ENCODE measurements at regions not wholly inside any gene's neighbourhood (a gene's known extent, or its start where the extent isn't known, plus 50 kb on each side); places are given as distances from the start of the nearest gene placed in this dataset.

GRCh38 chr3:163971861-163972260 is 1106.4 kb downstream of the SI start:
- no peak for DNase-seq
- no peak overlapping the region for H3K27ac ChIP-seq (replicated peaks)
- H3K4me1 ChIP-seq: no peaks in the 10 kb centered on the region
- H3K27me3 ChIP-seq (ENCODE audit: low read depth): no peaks in the 10 kb centered on the region
- H3K36me3 ChIP-seq: no peaks in the 10 kb centered on the region
- H3K4me3 ChIP-seq: no peak overlapping the region
- no peaks in the 10 kb centered on the region for H3K9me3 ChIP-seq (replicated peaks)
- intact Hi-C loops (cut with micrococcal nuclease): no loop called here
- TF ChIP-seq CTCF (IDR thresholded peaks at IDR 0.05; ENCODE audit: borderline replicate concordance): no peak

GRCh38 chr3:163957072-163957471 is 1121.2 kb downstream of the SI start:
- Histone ChIP-seq H3K27me3 (ENCODE audit: low read depth) (no peaks in the 10 kb centered on the region), H3K9me3 (replicated peaks) (peaks cover 14% of the 10 kb centered on the region), H3K4me3 (no peak overlapping the region), H3K36me3 (no peaks in the 10 kb centered on the region), H3K4me1 (no peaks in the 10 kb centered on the region), H3K27ac (replicated peaks) (no peak overlapping the region)
- no peak for TF ChIP-seq CTCF (IDR thresholded peaks at IDR 0.05; ENCODE audit: borderline replicate concordance)
- DNase-seq: no peak
- intact Hi-C loops (cut with micrococcal nuclease): no loop called here

- Histone ChIP-seq H3K4me1 (no peaks in the 10 kb centered on the region), H3K9me3 (replicated peaks) (peaks cover 5% of the 10 kb centered on the region), H3K4me3 (no peak overlapping the region), H3K27me3 (ENCODE audit: low read depth) (no peaks in the 10 kb centered on the region), H3K36me3 (no peaks in the 10 kb centered on the region), H3K27ac (replicated peaks) (no peak overlapping the region)
- TF ChIP-seq CTCF (IDR thresholded peaks at IDR 0.05; ENCODE audit: borderline replicate concordance): no peak
- intact Hi-C loops (cut with micrococcal nuclease): no loop called here
- DNase-seq: no peak
Observed at GRCh38 chr3:163953526-163953925, 1124.8 kb downstream of the SI start.

GRCh38 chr3:163952499-163952898 is 1125.8 kb downstream of the SI start:
- peaks cover 5% of the 10 kb centered on the region for H3K9me3 ChIP-seq (replicated peaks)
- H3K36me3 ChIP-seq: no peaks in the 10 kb centered on the region
- H3K4me1 ChIP-seq: no peaks in the 10 kb centered on the region
- no peak for TF ChIP-seq CTCF (IDR thresholded peaks at IDR 0.05; ENCODE audit: borderline replicate concordance)
- DNase-seq: no peak
- intact Hi-C loops (cut with micrococcal nuclease): no loop called here
- H3K27ac ChIP-seq (replicated peaks): no peak overlapping the region
- no peak overlapping the region for H3K4me3 ChIP-seq
- H3K27me3 ChIP-seq (ENCODE audit: low read depth): no peaks in the 10 kb centered on the region

- H3K27ac ChIP-seq (replicated peaks): no peak overlapping the region
- peak; percentile 34 for TF ChIP-seq CTCF (IDR thresholded peaks at IDR 0.05; ENCODE audit: borderline replicate concordance)
- H3K4me3 ChIP-seq: no peak overlapping the region
- intact Hi-C loops (cut with micrococcal nuclease): no loop called here
- H3K36me3 ChIP-seq: no peaks in the 10 kb centered on the region
- peaks cover 5% of the 10 kb centered on the region for H3K9me3 ChIP-seq (replicated peaks)
- no peak for DNase-seq
- no peaks in the 10 kb centered on the region for H3K4me1 ChIP-seq
- H3K27me3 ChIP-seq (ENCODE audit: low read depth): no peaks in the 10 kb centered on the region
Observed at GRCh38 chr3:163951397-163951987, 1126.8 kb downstream of the SI start.
